K562 (cell line): ENCODE measurements at regions not wholly inside any gene's neighbourhood (a gene's known extent, or its start where the extent isn't known, plus 50 kb on each side); places are given as distances from the start of the nearest gene placed in this dataset.
A peak's percentile ranks its signal among the peaks of the same experiment; 100 is the strongest.

ENCODE experiments used
- ATAC-seq: fragments of 200-7000 bp; cut with Tn5 transposase; 3 replicates; pipeline ENCODE4 v1.9.1; 2020; ENCODE audit warnings: moderate library complexity
- BruUV-seq: library from RNA; stranded (reverse); fragments of 400-500 nt; replicated peaks from 2 replicates; lab custom pipeline; 2021; lab: Mats Ljungman, UMichigan
- CTCF ChIA-PET: fragments of 300-600 bp; formaldehyde crosslinking; extraction: SDS; loops from one replicate; lab custom pipeline; 2021; ENCODE audit warnings: low intra/inter-chr PET ratio; lab: Yijun Ruan, JAX
- POLR2A ChIA-PET: fragments of 300-600, 350-650 bp; sonication (Branson Sonifier 250); formaldehyde crosslinking; extraction: SDS; loops from one replicate; lab custom pipeline; 2021; ENCODE audit warnings: antibody characterized with exemption, inconsistent platforms; lab: Yijun Ruan, JAX
- DNase-seq, 4 experiments: peaks; one replicate each; pipeline versions ENCODE4 v3.0.0 to v3.0.0-alpha.2; 2011 to 2018; ENCODE audit warnings: low spot score in 3 of 4, mixed read lengths in 3 of 4; ENCODE audit errors: extremely low read depth in 1 of 4
- FAIRE-seq: peaks from 2 replicates; lab custom pipeline; 2011; peaks lifted over from hg19 to GRCh38; lab: Jason Lieb, UNC
- H2AFZ ChIP-seq: 2 replicates; pipeline ENCODE4 v1.6.0; 2011; ENCODE audit warnings: low read depth, low read length, control low read depth, inconsistent platforms
- H3K27ac ChIP-seq: fragments of 200-600 bp; 3 replicates; pipeline ENCODE4 v1.8.0; 2011; ENCODE audit warnings: low read depth, mild to moderate bottlenecking, control low read depth, inconsistent platforms, low read length, moderate library complexity, mixed read lengths; ENCODE audit errors: extremely low read depth
- H3K27me3 ChIP-seq, 2 experiments: fragments of 300-600 bp in 1 of 2; 2 replicates in 1 of 2; 3 replicates in 1 of 2; pipeline versions ENCODE4 v1.6.0 to v1.8.0; 2011; ENCODE audit warnings: inconsistent platforms in 2 of 2, low read length in 2 of 2, mild to moderate bottlenecking in 1 of 2, mixed read lengths in 1 of 2, moderate library complexity in 1 of 2; ENCODE audit not compliant: control insufficient read depth in 2 of 2, insufficient read depth in 2 of 2
- H3K36me3 ChIP-seq: fragments of 300-600 bp; 3 replicates; pipeline ENCODE4 v1.8.0; 2011; ENCODE audit warnings: mild to moderate bottlenecking, low read length, inconsistent platforms; ENCODE audit not compliant: control insufficient read depth, insufficient read depth
- H3K4me1 ChIP-seq, 2 experiments: fragments of 200-600 bp in 1 of 2; replicated peaks in 1 of 2; 2 replicates in 1 of 2; 3 replicates in 1 of 2; pipeline versions ENCODE4 v1.5.1 to v1.8.0; 2011; ENCODE audit warnings: inconsistent platforms in 2 of 2, low read length in 2 of 2, mild to moderate bottlenecking in 1 of 2, mixed read lengths in 1 of 2, moderate library complexity in 1 of 2; ENCODE audit not compliant: control insufficient read depth in 2 of 2, insufficient read depth in 2 of 2
- H3K4me2 ChIP-seq: 2 replicates; pipeline ENCODE4 v1.6.1; 2011; ENCODE audit warnings: low read length, control low read depth, inconsistent platforms, mixed read lengths; ENCODE audit not compliant: insufficient read depth
- H3K4me3 ChIP-seq: fragments of 200-600 bp; sonication (generic), shearing (Covaris generic); 2 replicates; pipeline ENCODE4 v1.5.1; 2016; ENCODE audit warnings: control low read depth, inconsistent platforms
- H3K79me2 ChIP-seq: fragments of 200-600 bp; 3 replicates; pipeline ENCODE4 v1.8.0; 2011; ENCODE audit warnings: low read length, inconsistent platforms; ENCODE audit not compliant: control insufficient read depth, insufficient read depth
- H3K9ac ChIP-seq, 2 experiments: 2 replicates each; pipeline versions ENCODE4 v1.6.0 to v1.6.1; 2011; ENCODE audit warnings: low read depth in 2 of 2, low read length in 2 of 2, control low read depth in 1 of 2, inconsistent platforms in 1 of 2, mild to moderate bottlenecking in 1 of 2, mixed read lengths in 1 of 2; ENCODE audit not compliant: insufficient read depth in 1 of 2
- H3K9me1 ChIP-seq: one replicate; pipeline ENCODE4 v1.6.0; 2011; ENCODE audit warnings: inconsistent platforms, mild to moderate bottlenecking, low read length, moderate library complexity; ENCODE audit not compliant: control insufficient read depth, insufficient read depth
- H3K9me3 ChIP-seq: replicated peaks from 2 replicates; pipeline ENCODE4 v1.5.1; 2011; ENCODE audit warnings: low read depth, low read length, inconsistent platforms; ENCODE audit not compliant: control insufficient read depth, insufficient read depth
- H4K20me1 ChIP-seq: replicated peaks from 2 replicates; pipeline ENCODE4 v1.6.1; 2011; ENCODE audit warnings: low read length, inconsistent platforms, mixed read lengths; ENCODE audit not compliant: control insufficient read depth, insufficient read depth
- CEBPG ChIP-seq, 3 experiments: fragments of 200-800 bp in 1 of 3; sonication (Bioruptor generic) in 1 of 3; sonication (generic) in 1 of 3; formaldehyde crosslinking in 1 of 3; IDR thresholded peaks in 2 of 3; conservative IDR thresholded peaks in 1 of 3; 2 replicates each; pipeline versions ENCODE4 v1.6.1 to v1.8.0; 2016 to 2022; ENCODE audit warnings: missing compliant biosample characterization in 2 of 3, missing genetic modification characterization in 2 of 3, mild to moderate bottlenecking in 1 of 3, missing genetic modification reagents in 1 of 3
- FOXO4 ChIP-seq: fragments of 450-650 bp; formaldehyde crosslinking; IDR thresholded peaks from 2 replicates; pipeline ENCODE4 v1.4.0; 2020; ENCODE audit warnings: mild to moderate bottlenecking, moderate library complexity
- HES1 ChIP-seq: fragments of 450-650 bp; IDR thresholded peaks from 2 replicates; pipeline ENCODE4 v1.6.1; 2016; ENCODE audit warnings: low read depth, mild to moderate bottlenecking, moderate library complexity
- LARP7 ChIP-seq: fragments of 450-650 bp; IDR thresholded peaks from 2 replicates; pipeline ENCODE4 v1.6.1; 2016
- NBN ChIP-seq: fragments of 450-650 bp; IDR thresholded peaks from 2 replicates; pipeline ENCODE4 v1.6.1; 2016; ENCODE audit warnings: low read depth, mild to moderate bottlenecking
- NFE2 ChIP-seq: IDR thresholded peaks from 2 replicates; pipeline ENCODE4 v1.6.1; 2014; ENCODE audit warnings: antibody characterized with exemption, low read depth
- OTX1 ChIP-seq: fragments of 450-650 bp; formaldehyde crosslinking; IDR thresholded peaks from 2 replicates; pipeline ENCODE4 v1.4.0; 2022; ENCODE audit warnings: mild to moderate bottlenecking
- POU5F1 ChIP-seq: fragments of 150-350 bp; IDR thresholded peaks from 2 replicates; pipeline ENCODE4 v1.6.1; 2014; ENCODE audit warnings: borderline replicate concordance, low read length, low read depth, mild to moderate bottlenecking; ENCODE audit not compliant: partially characterized antibody
- RAD21 ChIP-seq, 2 experiments: fragments of 250-450 bp in 1 of 2; fragments of 450-650 bp in 1 of 2; sonication (Bioruptor Pico) in 1 of 2; formaldehyde crosslinking in 1 of 2; IDR thresholded peaks in 1 of 2; conservative IDR thresholded peaks in 1 of 2; 2 replicates each; pipeline versions ENCODE4 v1.4.0 to v1.8.0; 2020 to 2022; ENCODE audit warnings: mild to moderate bottlenecking in 2 of 2, moderate library complexity in 1 of 2
- TGIF2 ChIP-seq: sonication (generic); formaldehyde crosslinking; IDR thresholded peaks from 2 replicates; pipeline ENCODE4 v1.8.1; 2022; ENCODE audit warnings: mild to moderate bottlenecking, missing genetic modification reagents, moderate library complexity
- ZKSCAN3 ChIP-seq: fragments of 250-450 bp; sonication (Bioruptor Pico); IDR thresholded peaks from 2 replicates; pipeline ENCODE4 v1.4.0; 2020
- ZNF146 ChIP-seq: IDR thresholded peaks from one replicate; pipeline ENCODE4 v1.6.1; 2018; ENCODE audit warnings: missing compliant biosample characterization; ENCODE audit not compliant: unreplicated experiment
- WGBS: fragments of 100-300 bp; shearing (Covaris generic); methylation state at CpG from one replicate; pipeline ENCODE4 v1.1.6; 2016; ENCODE audit warnings: low coverage, mixed read lengths; ENCODE audit not compliant: insufficient coverage; ENCODE audit errors: missing lambda C conversion rate; 5-methylcytosine and 5-hydroxymethylcytosine counted together
- in situ Hi-C: fragments of 300-500 bp; cut with MboI; formaldehyde crosslinking; loops from 4 replicates; pipeline ENCODE4 v1.15.0; 2018; ENCODE audit warnings: inconsistent platforms, mixed read lengths
- intact Hi-C: fragments of 100-400 bp; cut with micrococcal nuclease; formaldehyde crosslinking; loops from 2 replicates; pipeline ENCODE4 v1.14.2; 2022
- TF ChIP-seq, protein P1 (sequence below): fragments of 450-650 bp; IDR thresholded peaks from 2 replicates; pipeline ENCODE4 v1.6.1; 2017; ENCODE audit warnings: mild to moderate bottlenecking, moderate library complexity
- TF ChIP-seq, protein P2 (sequence below), 2 experiments: fragments of 450-650 bp in 1 of 2; IDR thresholded peaks; 2 replicates each; pipeline ENCODE4 v1.6.1; 2011 to 2017; ENCODE audit warnings: low read depth in 2 of 2, antibody characterized with exemption in 1 of 2, borderline replicate concordance in 1 of 2, low read length in 1 of 2, mild to moderate bottlenecking in 1 of 2, mixed read lengths in 1 of 2; ENCODE audit not compliant: control insufficient read depth in 1 of 2
- TF ChIP-seq, protein P3 (sequence below): sonication (generic); formaldehyde crosslinking; IDR thresholded peaks from 2 replicates; pipeline ENCODE4 v1.8.0; 2022; ENCODE audit warnings: missing genetic modification reagents, mild to moderate bottlenecking, moderate library complexity, borderline replicate concordance

- peak; percentile 19 for FAIRE-seq
- TF ChIP-seq POU5F1 (no peak), FOXO4 (CRISPR knock-in tag) (no peak), ZKSCAN3 (no peak), NBN (no peak), LARP7 (no peak), CEBPG (CRISPR knock-in tag; IDR thresholded peaks at IDR 0.05) (no peak), CEBPG (tag; conservative IDR thresholded peaks at IDR 0.05 in 1 of 2, IDR thresholded peaks at IDR 0.05 in 1 of 2) (peak in 1 of 2 experiments; percentile 25; a peak in 1 of 4 replicates), HES1 (no peak), TGIF2 (CRISPR knock-in tag) (no peak), NFE2 (peak; percentile 72), RAD21 (CRISPR knock-in tag; conservative IDR thresholded peaks at IDR 0.05 in 1 of 2, IDR thresholded peaks at IDR 0.05 in 1 of 2) (no peak), OTX1 (CRISPR knock-in tag) (no peak), ZNF146 (no peak)
- TF ChIP-seq, protein P1, sequence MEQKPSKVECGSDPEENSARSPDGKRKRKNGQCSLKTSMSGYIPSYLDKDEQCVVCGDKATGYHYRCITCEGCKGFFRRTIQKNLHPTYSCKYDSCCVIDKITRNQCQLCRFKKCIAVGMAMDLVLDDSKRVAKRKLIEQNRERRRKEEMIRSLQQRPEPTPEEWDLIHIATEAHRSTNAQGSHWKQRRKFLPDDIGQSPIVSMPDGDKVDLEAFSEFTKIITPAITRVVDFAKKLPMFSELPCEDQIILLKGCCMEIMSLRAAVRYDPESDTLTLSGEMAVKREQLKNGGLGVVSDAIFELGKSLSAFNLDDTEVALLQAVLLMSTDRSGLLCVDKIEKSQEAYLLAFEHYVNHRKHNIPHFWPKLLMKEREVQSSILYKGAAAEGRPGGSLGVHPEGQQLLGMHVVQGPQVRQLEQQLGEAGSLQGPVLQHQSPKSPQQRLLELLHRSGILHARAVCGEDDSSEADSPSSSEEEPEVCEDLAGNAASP: no peak
- TF ChIP-seq, protein P2, sequence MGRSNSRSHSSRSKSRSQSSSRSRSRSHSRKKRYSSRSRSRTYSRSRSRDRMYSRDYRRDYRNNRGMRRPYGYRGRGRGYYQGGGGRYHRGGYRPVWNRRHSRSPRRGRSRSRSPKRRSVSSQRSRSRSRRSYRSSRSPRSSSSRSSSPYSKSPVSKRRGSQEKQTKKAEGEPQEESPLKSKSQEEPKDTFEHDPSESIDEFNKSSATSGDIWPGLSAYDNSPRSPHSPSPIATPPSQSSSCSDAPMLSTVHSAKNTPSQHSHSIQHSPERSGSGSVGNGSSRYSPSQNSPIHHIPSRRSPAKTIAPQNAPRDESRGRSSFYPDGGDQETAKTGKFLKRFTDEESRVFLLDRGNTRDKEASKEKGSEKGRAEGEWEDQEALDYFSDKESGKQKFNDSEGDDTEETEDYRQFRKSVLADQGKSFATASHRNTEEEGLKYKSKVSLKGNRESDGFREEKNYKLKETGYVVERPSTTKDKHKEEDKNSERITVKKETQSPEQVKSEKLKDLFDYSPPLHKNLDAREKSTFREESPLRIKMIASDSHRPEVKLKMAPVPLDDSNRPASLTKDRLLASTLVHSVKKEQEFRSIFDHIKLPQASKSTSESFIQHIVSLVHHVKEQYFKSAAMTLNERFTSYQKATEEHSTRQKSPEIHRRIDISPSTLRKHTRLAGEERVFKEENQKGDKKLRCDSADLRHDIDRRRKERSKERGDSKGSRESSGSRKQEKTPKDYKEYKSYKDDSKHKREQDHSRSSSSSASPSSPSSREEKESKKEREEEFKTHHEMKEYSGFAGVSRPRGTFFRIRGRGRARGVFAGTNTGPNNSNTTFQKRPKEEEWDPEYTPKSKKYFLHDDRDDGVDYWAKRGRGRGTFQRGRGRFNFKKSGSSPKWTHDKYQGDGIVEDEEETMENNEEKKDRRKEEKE (IDR thresholded peaks at IDR 0.05; ENCODE audit: borderline replicate concordance in 1 of 2, control insufficient read depth in 1 of 2, low read depth in 2 of 2, low read length in 1 of 2): no peak
- TF ChIP-seq, protein P3, sequence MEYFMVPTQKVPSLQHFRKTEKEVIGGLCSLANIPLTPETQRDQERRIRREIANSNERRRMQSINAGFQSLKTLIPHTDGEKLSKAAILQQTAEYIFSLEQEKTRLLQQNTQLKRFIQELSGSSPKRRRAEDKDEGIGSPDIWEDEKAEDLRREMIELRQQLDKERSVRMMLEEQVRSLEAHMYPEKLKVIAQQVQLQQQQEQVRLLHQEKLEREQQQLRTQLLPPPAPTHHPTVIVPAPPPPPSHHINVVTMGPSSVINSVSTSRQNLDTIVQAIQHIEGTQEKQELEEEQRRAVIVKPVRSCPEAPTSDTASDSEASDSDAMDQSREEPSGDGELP: no peak
Observed at GRCh38 chr10:83959328-83959727, 180.0 kb upstream of the GHITM start.

More at GRCh38 chr10:83959328-83959727, 180.0 kb upstream of the GHITM start:
- Histone ChIP-seq H3K9ac (no peak overlapping the region), H3K79me2 (no peaks in the 10 kb centered on the region), H3K4me3 (no peak overlapping the region), H3K4me2 (no peak overlapping the region), H3K4me1 (no peaks in the 10 kb centered on the region), H3K36me3 (no peaks in the 10 kb centered on the region), H2AFZ (no peak overlapping the region), H3K27ac (no peak overlapping the region), H3K27me3 (no peaks in the 10 kb centered on the region), H3K9me1 (no peaks in the 10 kb centered on the region), H4K20me1 (no peaks in the 10 kb centered on the region), H3K9me3 (no peaks in the 10 kb centered on the region)
- ATAC-seq (peak; percentile 85), DNase-seq (peak in 1 of 4 experiments; percentile 7)
- in situ Hi-C loops (no loop called here), intact Hi-C loops (no loop called here)
- POLR2A ChIA-PET: no interaction called here
- 0% methylated on average over 3 of the region's 3 CpGs for WGBS
- CTCF ChIA-PET: no interaction called here
- no TSS peak for BruUV-seq
